ENCODE measurements at regions not wholly inside any gene's neighbourhood (a gene's known extent, or its start where the extent isn't known, plus 50 kb on each side); places are given as distances from the start of the nearest gene placed in this dataset.

DNA sequence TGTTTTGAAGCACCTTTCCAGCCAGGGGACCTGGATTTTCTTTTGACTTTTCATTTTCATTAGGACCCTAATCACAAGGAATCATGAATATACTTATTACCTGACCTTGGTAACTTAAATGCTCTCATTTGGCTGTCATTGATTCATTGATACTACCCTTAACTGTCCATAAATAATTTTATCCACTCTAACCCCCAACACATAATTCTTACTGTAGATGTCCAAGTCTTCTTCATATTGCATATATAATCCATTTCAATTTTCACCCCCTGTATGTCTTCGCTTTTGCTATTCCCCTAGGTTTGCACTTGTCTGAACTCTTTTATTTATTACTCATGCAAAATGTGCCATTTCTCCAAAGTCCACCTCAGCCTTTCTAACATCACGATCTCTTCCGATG, 602.9 kb downstream of the MMUT start:
- TF ChIP-seq ARNTL (CRISPR knock-in tag; IDR thresholded peaks at IDR 0.05; ENCODE audit: borderline replicate concordance, low read depth): no peak
- TF ChIP-seq GLIS3 (CRISPR knock-in tag; IDR thresholded peaks at IDR 0.05): no peak
- no peak for TF ChIP-seq ZNF8 (CRISPR knock-in tag; IDR thresholded peaks at IDR 0.05)
- no peak for TF ChIP-seq ZNF70 (CRISPR knock-in tag; IDR thresholded peaks at IDR 0.05)
- no peak for TF ChIP-seq ISL1 (CRISPR knock-in tag; IDR thresholded peaks at IDR 0.05)
- ATAC-seq: no peak

DNA sequence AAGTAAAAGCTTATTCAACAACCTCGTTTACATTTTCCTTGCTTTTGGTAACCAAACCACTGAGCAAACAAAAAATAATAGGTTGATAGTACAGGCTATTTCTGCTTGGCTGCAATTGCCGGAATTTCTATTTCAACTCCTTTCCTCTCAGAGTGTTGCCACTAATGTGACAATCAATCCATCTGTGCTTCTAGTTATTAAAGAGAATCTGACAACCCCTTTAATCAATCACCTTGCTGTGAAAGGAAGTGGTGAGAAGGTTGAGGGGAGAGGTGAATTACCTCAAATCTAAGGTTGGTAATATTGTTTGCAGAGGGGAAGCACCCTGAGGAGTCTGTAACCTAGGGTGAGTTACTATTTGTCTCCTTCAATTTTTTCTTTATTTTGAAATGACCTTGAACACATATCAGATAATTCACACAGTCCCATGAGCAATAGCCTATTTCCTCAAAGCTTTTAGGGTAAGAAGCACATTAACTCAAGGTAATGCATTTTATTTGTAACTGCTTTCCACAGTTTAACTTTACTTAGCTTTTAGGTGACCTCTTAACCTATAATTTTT, 603.4 kb downstream of the MMUT start:
- ATAC-seq: no peak

GRCh38 chr6:48845219-48845618, 617.8 kb downstream of the MMUT start:
- TF ChIP-seq CSDC2 (CRISPR knock-in tag; IDR thresholded peaks at IDR 0.05) (no peak), TOX (CRISPR knock-in tag; IDR thresholded peaks at IDR 0.05; ENCODE audit: borderline replicate concordance) (no peak), PPARA (CRISPR knock-in tag; IDR thresholded peaks at IDR 0.05; ENCODE audit: borderline replicate concordance) (no peak), ZNF70 (CRISPR knock-in tag; IDR thresholded peaks at IDR 0.05) (no peak), GLIS3 (CRISPR knock-in tag; IDR thresholded peaks at IDR 0.05) (no peak), ZC3H10 (CRISPR knock-in tag; IDR thresholded peaks at IDR 0.05) (no peak)
- TF ChIP-seq, protein P1, sequence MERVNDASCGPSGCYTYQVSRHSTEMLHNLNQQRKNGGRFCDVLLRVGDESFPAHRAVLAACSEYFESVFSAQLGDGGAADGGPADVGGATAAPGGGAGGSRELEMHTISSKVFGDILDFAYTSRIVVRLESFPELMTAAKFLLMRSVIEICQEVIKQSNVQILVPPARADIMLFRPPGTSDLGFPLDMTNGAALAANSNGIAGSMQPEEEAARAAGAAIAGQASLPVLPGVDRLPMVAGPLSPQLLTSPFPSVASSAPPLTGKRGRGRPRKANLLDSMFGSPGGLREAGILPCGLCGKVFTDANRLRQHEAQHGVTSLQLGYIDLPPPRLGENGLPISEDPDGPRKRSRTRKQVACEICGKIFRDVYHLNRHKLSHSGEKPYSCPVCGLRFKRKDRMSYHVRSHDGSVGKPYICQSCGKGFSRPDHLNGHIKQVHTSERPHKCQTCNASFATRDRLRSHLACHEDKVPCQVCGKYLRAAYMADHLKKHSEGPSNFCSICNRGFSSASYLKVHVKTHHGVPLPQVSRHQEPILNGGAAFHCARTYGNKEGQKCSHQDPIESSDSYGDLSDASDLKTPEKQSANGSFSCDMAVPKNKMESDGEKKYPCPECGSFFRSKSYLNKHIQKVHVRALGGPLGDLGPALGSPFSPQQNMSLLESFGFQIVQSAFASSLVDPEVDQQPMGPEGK (CRISPR knock-in tag; IDR thresholded peaks at IDR 0.05; ENCODE audit: borderline replicate concordance): no peak
- TF ChIP-seq, protein P2, sequence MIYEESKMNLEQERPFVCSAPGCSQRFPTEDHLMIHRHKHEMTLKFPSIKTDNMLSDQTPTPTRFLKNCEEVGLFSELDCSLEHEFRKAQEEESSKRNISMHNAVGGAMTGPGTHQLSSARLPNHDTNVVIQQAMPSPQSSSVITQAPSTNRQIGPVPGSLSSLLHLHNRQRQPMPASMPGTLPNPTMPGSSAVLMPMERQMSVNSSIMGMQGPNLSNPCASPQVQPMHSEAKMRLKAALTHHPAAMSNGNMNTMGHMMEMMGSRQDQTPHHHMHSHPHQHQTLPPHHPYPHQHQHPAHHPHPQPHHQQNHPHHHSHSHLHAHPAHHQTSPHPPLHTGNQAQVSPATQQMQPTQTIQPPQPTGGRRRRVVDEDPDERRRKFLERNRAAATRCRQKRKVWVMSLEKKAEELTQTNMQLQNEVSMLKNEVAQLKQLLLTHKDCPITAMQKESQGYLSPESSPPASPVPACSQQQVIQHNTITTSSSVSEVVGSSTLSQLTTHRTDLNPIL (CRISPR knock-in tag; IDR thresholded peaks at IDR 0.05; ENCODE audit: low read depth): no peak
- ATAC-seq: no peak

More for the DNA sequence above, 603.4 kb downstream of the MMUT start:
- TF ChIP-seq ZFP3 (CRISPR knock-in tag; IDR thresholded peaks at IDR 0.05) (no peak), ARNTL (CRISPR knock-in tag; IDR thresholded peaks at IDR 0.05; ENCODE audit: borderline replicate concordance, low read depth) (no peak), RARB (CRISPR knock-in tag; IDR thresholded peaks at IDR 0.05) (no peak), SNAI2 (CRISPR knock-in tag; IDR thresholded peaks at IDR 0.05) (no peak), TOX (CRISPR knock-in tag; IDR thresholded peaks at IDR 0.05; ENCODE audit: borderline replicate concordance) (no peak), ZFP30 (CRISPR knock-in tag; IDR thresholded peaks at IDR 0.05) (no peak), ISL1 (CRISPR knock-in tag; IDR thresholded peaks at IDR 0.05) (no peak), ZNF565 (CRISPR knock-in tag; conservative IDR thresholded peaks at IDR 0.05; ENCODE audit: low read depth) (no peak), CSDC2 (CRISPR knock-in tag; IDR thresholded peaks at IDR 0.05) (no peak), ZNF70 (CRISPR knock-in tag; IDR thresholded peaks at IDR 0.05) (no peak), TCF4 (CRISPR knock-in tag; IDR thresholded peaks at IDR 0.05; ENCODE audit: borderline replicate concordance) (no peak), ESRRG (CRISPR knock-in tag; IDR thresholded peaks at IDR 0.05) (no peak), OSR1 (CRISPR knock-in tag; IDR thresholded peaks at IDR 0.05) (no peak), GLIS3 (CRISPR knock-in tag; IDR thresholded peaks at IDR 0.05) (no peak)
- TF ChIP-seq, protein P3, sequence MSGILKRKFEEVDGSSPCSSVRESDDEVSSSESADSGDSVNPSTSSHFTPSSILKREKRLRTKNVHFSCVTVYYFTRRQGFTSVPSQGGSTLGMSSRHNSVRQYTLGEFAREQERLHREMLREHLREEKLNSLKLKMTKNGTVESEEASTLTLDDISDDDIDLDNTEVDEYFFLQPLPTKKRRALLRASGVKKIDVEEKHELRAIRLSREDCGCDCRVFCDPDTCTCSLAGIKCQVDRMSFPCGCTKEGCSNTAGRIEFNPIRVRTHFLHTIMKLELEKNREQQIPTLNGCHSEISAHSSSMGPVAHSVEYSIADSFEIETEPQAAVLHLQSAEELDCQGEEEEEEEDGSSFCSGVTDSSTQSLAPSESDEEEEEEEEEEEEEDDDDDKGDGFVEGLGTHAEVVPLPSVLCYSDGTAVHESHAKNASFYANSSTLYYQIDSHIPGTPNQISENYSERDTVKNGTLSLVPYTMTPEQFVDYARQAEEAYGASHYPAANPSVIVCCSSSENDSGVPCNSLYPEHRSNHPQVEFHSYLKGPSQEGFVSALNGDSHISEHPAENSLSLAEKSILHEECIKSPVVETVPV (CRISPR knock-in tag; IDR thresholded peaks at IDR 0.05): no peak
- TF ChIP-seq, protein P2 (CRISPR knock-in tag; IDR thresholded peaks at IDR 0.05; ENCODE audit: low read depth): no peak
- TF ChIP-seq, protein P1 (CRISPR knock-in tag; IDR thresholded peaks at IDR 0.05; ENCODE audit: borderline replicate concordance): no peak
- TF ChIP-seq, protein P4, sequence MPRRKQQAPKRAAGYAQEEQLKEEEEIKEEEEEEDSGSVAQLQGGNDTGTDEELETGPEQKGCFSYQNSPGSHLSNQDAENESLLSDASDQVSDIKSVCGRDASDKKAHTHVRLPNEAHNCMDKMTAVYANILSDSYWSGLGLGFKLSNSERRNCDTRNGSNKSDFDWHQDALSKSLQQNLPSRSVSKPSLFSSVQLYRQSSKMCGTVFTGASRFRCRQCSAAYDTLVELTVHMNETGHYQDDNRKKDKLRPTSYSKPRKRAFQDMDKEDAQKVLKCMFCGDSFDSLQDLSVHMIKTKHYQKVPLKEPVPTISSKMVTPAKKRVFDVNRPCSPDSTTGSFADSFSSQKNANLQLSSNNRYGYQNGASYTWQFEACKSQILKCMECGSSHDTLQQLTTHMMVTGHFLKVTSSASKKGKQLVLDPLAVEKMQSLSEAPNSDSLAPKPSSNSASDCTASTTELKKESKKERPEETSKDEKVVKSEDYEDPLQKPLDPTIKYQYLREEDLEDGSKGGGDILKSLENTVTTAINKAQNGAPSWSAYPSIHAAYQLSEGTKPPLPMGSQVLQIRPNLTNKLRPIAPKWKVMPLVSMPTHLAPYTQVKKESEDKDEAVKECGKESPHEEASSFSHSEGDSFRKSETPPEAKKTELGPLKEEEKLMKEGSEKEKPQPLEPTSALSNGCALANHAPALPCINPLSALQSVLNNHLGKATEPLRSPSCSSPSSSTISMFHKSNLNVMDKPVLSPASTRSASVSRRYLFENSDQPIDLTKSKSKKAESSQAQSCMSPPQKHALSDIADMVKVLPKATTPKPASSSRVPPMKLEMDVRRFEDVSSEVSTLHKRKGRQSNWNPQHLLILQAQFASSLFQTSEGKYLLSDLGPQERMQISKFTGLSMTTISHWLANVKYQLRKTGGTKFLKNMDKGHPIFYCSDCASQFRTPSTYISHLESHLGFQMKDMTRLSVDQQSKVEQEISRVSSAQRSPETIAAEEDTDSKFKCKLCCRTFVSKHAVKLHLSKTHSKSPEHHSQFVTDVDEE (CRISPR knock-in tag; IDR thresholded peaks at IDR 0.05): no peak

Measured in SK-N-SH treated with all-trans-retinoic acid at 6 μM for 48 hours (cell line).